Liver (tissue), 8 donors: ENCODE measurements at regions not wholly inside any gene's neighbourhood (a gene's known extent, or its start where the extent isn't known, plus 50 kb on each side); places are given as distances from the start of the nearest gene placed in this dataset.

Experiments used
- DNase-seq: peaks from one replicate; pipeline ENCODE4 v3.0.0-alpha.2; 2017; ENCODE audit warnings: low spot score
- H3K27ac ChIP-seq, 2 donors: one replicate each; pipeline ENCODE4 v1.7.0; 2013; ENCODE audit warnings: inconsistent platforms in 2 of 2, low read length in 2 of 2, control low read depth in 1 of 2, low read depth in 1 of 2, mild to moderate bottlenecking in 1 of 2
- H3K27me3 ChIP-seq, 4 donors: one replicate each; pipeline versions ENCODE4 v1.6.1 to v1.7.0; 2013; ENCODE audit warnings: low read length in 3 of 4, inconsistent platforms in 1 of 4, mild to moderate bottlenecking in 1 of 4, moderate library complexity in 1 of 4; ENCODE audit not compliant: control insufficient read depth in 4 of 4, insufficient read depth in 4 of 4
- H3K36me3 ChIP-seq, 4 donors: one replicate each; pipeline versions ENCODE4 v1.6.1 to v1.7.0; 2013; ENCODE audit warnings: low read length in 3 of 4, mild to moderate bottlenecking in 3 of 4, low read depth in 1 of 4, moderate library complexity in 1 of 4; ENCODE audit not compliant: control insufficient read depth in 4 of 4, insufficient read depth in 3 of 4
- H3K4me1 ChIP-seq, 4 donors: one replicate each; pipeline versions ENCODE4 v1.6.1 to v1.7.0; 2013; ENCODE audit warnings: low read length in 3 of 4, mild to moderate bottlenecking in 3 of 4, moderate library complexity in 1 of 4; ENCODE audit not compliant: control insufficient read depth in 4 of 4, insufficient read depth in 4 of 4
- H3K4me3 ChIP-seq, 3 donors: one replicate each; pipeline versions ENCODE4 v1.6.1 to v1.7.0; 2013; ENCODE audit warnings: low read length in 3 of 3, control low read depth in 1 of 3, low read depth in 1 of 3, mild to moderate bottlenecking in 1 of 3
- H3K9ac ChIP-seq, 2 donors: one replicate each; pipeline ENCODE4 v1.7.0; 2013; ENCODE audit warnings: low read length in 2 of 2, mild to moderate bottlenecking in 2 of 2, moderate library complexity in 2 of 2, control low read depth in 1 of 2, low read depth in 1 of 2
- H3K9me3 ChIP-seq, 4 donors: one replicate each; pipeline versions ENCODE4 v1.6.1 to v1.7.0; 2013; ENCODE audit warnings: low read length in 3 of 4; ENCODE audit not compliant: control insufficient read depth in 4 of 4
- EGR1 ChIP-seq, 2 donors: IDR thresholded peaks; 2 replicates each; pipeline ENCODE4 v1.6.1; 2016 to 2018; ENCODE audit warnings: antibody characterized with exemption in 2 of 2, low read depth in 2 of 2
- FOXA1 ChIP-seq: IDR thresholded peaks from 2 replicates; pipeline ENCODE4 v1.6.1; 2016; ENCODE audit warnings: antibody characterized with exemption
- FOXA2 ChIP-seq: IDR thresholded peaks from 2 replicates; pipeline ENCODE4 v1.6.1; 2016; ENCODE audit warnings: antibody characterized with exemption
- GABPA ChIP-seq, 2 donors: IDR thresholded peaks in 1 of 2; conservative IDR thresholded peaks in 1 of 2; 2 replicates each; pipeline ENCODE4 v1.6.1; 2016; ENCODE audit warnings: antibody characterized with exemption in 2 of 2, mild to moderate bottlenecking in 1 of 2, moderate library complexity in 1 of 2
- HNF4A ChIP-seq, 2 donors: conservative IDR thresholded peaks; 2 replicates each; pipeline ENCODE4 v1.6.1; 2016; ENCODE audit warnings: antibody characterized with exemption in 2 of 2, mild to moderate bottlenecking in 2 of 2
- HNF4G ChIP-seq: IDR thresholded peaks from 2 replicates; pipeline ENCODE4 v1.6.1; 2016; ENCODE audit warnings: antibody characterized with exemption
- JUND ChIP-seq, 2 donors: IDR thresholded peaks; 2 replicates each; pipeline ENCODE4 v1.6.1; 2016; ENCODE audit warnings: antibody characterized with exemption in 2 of 2
- MAX ChIP-seq: IDR thresholded peaks from 2 replicates; pipeline ENCODE4 v1.6.1; 2016; ENCODE audit warnings: antibody characterized with exemption
- NR2F2 ChIP-seq: IDR thresholded peaks from 2 replicates; pipeline ENCODE4 v1.6.1; 2016; ENCODE audit warnings: antibody characterized with exemption
- RAD21 ChIP-seq, 2 donors: IDR thresholded peaks; 2 replicates each; pipeline ENCODE4 v1.6.1; 2016; ENCODE audit warnings: antibody characterized with exemption in 2 of 2, mild to moderate bottlenecking in 2 of 2
- RXRA ChIP-seq, 2 donors: IDR thresholded peaks; 2 replicates each; pipeline ENCODE4 v1.6.1; 2017 to 2018; ENCODE audit warnings: antibody characterized with exemption in 2 of 2, mild to moderate bottlenecking in 1 of 2
- SP1 ChIP-seq: IDR thresholded peaks from 2 replicates; pipeline ENCODE4 v1.6.1; 2018; ENCODE audit warnings: antibody characterized with exemption, mild to moderate bottlenecking
- TAF1 ChIP-seq: conservative IDR thresholded peaks from 2 replicates; pipeline ENCODE4 v1.6.1; 2016; ENCODE audit warnings: antibody characterized with exemption, mild to moderate bottlenecking
- YY1 ChIP-seq: IDR thresholded peaks from 2 replicates; pipeline ENCODE4 v1.6.1; 2016; ENCODE audit warnings: antibody characterized with exemption, mild to moderate bottlenecking
- WGBS: extraction: QIAGEN DNeasy Blood & Tissue Kit; methylation state at CpG from one replicate; pipeline ENCODE4 v1.1.7; 2013; 5-methylcytosine and 5-hydroxymethylcytosine counted together
- TF ChIP-seq, protein P1 (sequence below): IDR thresholded peaks from 2 replicates; pipeline ENCODE4 v1.6.1; 2016; ENCODE audit warnings: antibody characterized with exemption
- TF ChIP-seq, protein P2 (sequence below): IDR thresholded peaks from 2 replicates; pipeline ENCODE4 v1.6.1; 2016; ENCODE audit warnings: antibody characterized with exemption
- TF ChIP-seq, protein P3 (sequence below): IDR thresholded peaks from 2 replicates; pipeline ENCODE4 v1.6.1; 2016; ENCODE audit warnings: antibody characterized with exemption, mild to moderate bottlenecking
- TF ChIP-seq, protein P4 (sequence below): fragments of 150-350 bp; IDR thresholded peaks from 2 replicates; pipeline ENCODE4 v1.5.1; 2017; ENCODE audit warnings: improper control_type of control experiment, low read depth, low read length; ENCODE audit not compliant: missing input control
- donor health status: healthy.
- donor health status: healthy.
- donor health status: healthy.
- donor health status: healthy.
- donor health status: healthy.

DNA sequence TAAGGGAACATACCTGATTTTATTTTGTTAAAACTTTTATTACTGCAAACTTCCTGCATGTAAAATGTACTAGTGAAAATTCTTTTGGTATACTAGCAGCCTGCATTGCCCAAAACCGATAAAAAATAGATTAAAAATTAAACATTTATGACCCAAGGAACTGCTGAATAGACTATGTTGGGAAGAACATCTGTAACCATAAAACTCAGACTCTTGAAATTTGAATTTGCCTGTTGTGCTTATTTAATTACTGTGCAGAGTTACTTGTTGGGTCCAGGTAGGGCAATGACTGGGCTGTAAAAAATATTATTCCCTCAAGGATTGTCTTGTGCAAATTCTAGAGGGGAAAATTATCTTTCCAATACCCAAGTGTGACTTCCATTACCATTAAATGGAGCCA lies 193.5 kb upstream of the PITRM1 start:
- TF ChIP-seq SP1 (no peak), JUND (IDR thresholded peaks at IDR 0.05) (no peak), NR2F2 (no peak), GABPA (IDR thresholded peaks at IDR 0.05 in 1 of 2, conservative IDR thresholded peaks at IDR 0.05 in 1 of 2) (no peak), TAF1 (no peak), HNF4A (conservative IDR thresholded peaks at IDR 0.05) (no peak), YY1 (no peak), MAX (no peak), RXRA (IDR thresholded peaks at IDR 0.05) (no peak), FOXA1 (no peak), FOXA2 (no peak), HNF4G (no peak), EGR1 (IDR thresholded peaks at IDR 0.05; ENCODE audit: low read depth in 2 of 2) (no peak), RAD21 (IDR thresholded peaks at IDR 0.05) (no peak)
- TF ChIP-seq, protein P1, sequence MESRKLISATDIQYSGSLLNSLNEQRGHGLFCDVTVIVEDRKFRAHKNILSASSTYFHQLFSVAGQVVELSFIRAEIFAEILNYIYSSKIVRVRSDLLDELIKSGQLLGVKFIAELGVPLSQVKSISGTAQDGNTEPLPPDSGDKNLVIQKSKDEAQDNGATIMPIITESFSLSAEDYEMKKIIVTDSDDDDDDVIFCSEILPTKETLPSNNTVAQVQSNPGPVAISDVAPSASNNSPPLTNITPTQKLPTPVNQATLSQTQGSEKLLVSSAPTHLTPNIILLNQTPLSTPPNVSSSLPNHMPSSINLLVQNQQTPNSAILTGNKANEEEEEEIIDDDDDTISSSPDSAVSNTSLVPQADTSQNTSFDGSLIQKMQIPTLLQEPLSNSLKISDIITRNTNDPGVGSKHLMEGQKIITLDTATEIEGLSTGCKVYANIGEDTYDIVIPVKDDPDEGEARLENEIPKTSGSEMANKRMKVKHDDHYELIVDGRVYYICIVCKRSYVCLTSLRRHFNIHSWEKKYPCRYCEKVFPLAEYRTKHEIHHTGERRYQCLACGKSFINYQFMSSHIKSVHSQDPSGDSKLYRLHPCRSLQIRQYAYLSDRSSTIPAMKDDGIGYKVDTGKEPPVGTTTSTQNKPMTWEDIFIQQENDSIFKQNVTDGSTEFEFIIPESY: no peak
- TF ChIP-seq, protein P2, sequence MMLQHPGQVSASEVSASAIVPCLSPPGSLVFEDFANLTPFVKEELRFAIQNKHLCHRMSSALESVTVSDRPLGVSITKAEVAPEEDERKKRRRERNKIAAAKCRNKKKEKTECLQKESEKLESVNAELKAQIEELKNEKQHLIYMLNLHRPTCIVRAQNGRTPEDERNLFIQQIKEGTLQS: no peak
- TF ChIP-seq, protein P3, sequence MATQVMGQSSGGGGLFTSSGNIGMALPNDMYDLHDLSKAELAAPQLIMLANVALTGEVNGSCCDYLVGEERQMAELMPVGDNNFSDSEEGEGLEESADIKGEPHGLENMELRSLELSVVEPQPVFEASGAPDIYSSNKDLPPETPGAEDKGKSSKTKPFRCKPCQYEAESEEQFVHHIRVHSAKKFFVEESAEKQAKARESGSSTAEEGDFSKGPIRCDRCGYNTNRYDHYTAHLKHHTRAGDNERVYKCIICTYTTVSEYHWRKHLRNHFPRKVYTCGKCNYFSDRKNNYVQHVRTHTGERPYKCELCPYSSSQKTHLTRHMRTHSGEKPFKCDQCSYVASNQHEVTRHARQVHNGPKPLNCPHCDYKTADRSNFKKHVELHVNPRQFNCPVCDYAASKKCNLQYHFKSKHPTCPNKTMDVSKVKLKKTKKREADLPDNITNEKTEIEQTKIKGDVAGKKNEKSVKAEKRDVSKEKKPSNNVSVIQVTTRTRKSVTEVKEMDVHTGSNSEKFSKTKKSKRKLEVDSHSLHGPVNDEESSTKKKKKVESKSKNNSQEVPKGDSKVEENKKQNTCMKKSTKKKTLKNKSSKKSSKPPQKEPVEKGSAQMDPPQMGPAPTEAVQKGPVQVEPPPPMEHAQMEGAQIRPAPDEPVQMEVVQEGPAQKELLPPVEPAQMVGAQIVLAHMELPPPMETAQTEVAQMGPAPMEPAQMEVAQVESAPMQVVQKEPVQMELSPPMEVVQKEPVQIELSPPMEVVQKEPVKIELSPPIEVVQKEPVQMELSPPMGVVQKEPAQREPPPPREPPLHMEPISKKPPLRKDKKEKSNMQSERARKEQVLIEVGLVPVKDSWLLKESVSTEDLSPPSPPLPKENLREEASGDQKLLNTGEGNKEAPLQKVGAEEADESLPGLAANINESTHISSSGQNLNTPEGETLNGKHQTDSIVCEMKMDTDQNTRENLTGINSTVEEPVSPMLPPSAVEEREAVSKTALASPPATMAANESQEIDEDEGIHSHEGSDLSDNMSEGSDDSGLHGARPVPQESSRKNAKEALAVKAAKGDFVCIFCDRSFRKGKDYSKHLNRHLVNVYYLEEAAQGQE: no peak
- TF ChIP-seq, protein P4, sequence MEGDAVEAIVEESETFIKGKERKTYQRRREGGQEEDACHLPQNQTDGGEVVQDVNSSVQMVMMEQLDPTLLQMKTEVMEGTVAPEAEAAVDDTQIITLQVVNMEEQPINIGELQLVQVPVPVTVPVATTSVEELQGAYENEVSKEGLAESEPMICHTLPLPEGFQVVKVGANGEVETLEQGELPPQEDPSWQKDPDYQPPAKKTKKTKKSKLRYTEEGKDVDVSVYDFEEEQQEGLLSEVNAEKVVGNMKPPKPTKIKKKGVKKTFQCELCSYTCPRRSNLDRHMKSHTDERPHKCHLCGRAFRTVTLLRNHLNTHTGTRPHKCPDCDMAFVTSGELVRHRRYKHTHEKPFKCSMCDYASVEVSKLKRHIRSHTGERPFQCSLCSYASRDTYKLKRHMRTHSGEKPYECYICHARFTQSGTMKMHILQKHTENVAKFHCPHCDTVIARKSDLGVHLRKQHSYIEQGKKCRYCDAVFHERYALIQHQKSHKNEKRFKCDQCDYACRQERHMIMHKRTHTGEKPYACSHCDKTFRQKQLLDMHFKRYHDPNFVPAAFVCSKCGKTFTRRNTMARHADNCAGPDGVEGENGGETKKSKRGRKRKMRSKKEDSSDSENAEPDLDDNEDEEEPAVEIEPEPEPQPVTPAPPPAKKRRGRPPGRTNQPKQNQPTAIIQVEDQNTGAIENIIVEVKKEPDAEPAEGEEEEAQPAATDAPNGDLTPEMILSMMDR: no peak
- WGBS: 74% methylated on average over 1 of the region's 1 CpG
- peaks cover 0 to 3% (median 1%) of the 10 kb centered on the region in 4 donors for H3K9me3 ChIP-seq
- H3K9ac ChIP-seq: no peak overlapping the region
- H3K36me3 ChIP-seq: no peaks in the 10 kb centered on the region
- H3K27ac ChIP-seq: no peak overlapping the region
- H3K27me3 ChIP-seq: no peaks in the 10 kb centered on the region
- H3K4me1 ChIP-seq: no peaks in the 10 kb centered on the region
- no peak overlapping the region for H3K4me3 ChIP-seq
- DNase-seq: no peak

GRCh38 chr10:3365630-3366029 lies 193.0 kb upstream of the PITRM1 start:
- no peaks in the 10 kb centered on the region for H3K27me3 ChIP-seq
- peaks cover 0 to 3% (median 1%) of the 10 kb centered on the region in 4 donors for H3K9me3 ChIP-seq
- no peak overlapping the region for H3K4me3 ChIP-seq
- no peaks in the 10 kb centered on the region for H3K4me1 ChIP-seq
- no peak overlapping the region for H3K27ac ChIP-seq
- WGBS: 44% methylated on average over 7 of the region's 7 CpGs
- H3K36me3 ChIP-seq: no peaks in the 10 kb centered on the region
- DNase-seq: no peak
- H3K9ac ChIP-seq: no peak overlapping the region
- TF ChIP-seq RXRA (IDR thresholded peaks at IDR 0.05) (peak; percentile 20 to 32), HNF4A (conservative IDR thresholded peaks at IDR 0.05) (peak in 1 of 2 donors; percentile 8)
- TF ChIP-seq, protein P1: no peak
